Fibroblast of pulmonary artery (primary cell): ENCODE measurements at regions not wholly inside any gene's neighbourhood (a gene's known extent, or its start where the extent isn't known, plus 50 kb on each side); places are given as distances from the start of the nearest gene placed in this dataset.

Experiments used
- DNase-seq: peaks from one replicate; pipeline ENCODE4 v3.0.0-alpha.2; 2010; ENCODE audit warnings: low read depth
- H3K4me3 ChIP-seq: replicated peaks from 2 replicates; pipeline ENCODE4 v1.5.1; 2011; ENCODE audit warnings: low read depth, mild to moderate bottlenecking, control low read depth, low read length, moderate library complexity
- CTCF ChIP-seq: IDR thresholded peaks from 2 replicates; pipeline ENCODE4 v1.5.1; 2011; ENCODE audit warnings: mild to moderate bottlenecking, control low read depth, low read length, inconsistent platforms; ENCODE audit errors: missing control alignments

GRCh38 chr6:91094341-91094740 is 507.5 kb upstream of the MAP3K7 start:
- no peak for DNase-seq
- no peak overlapping the region for H3K4me3 ChIP-seq
- TF ChIP-seq CTCF = no peak

GRCh38 chr6:91088976-91089375 is 502.1 kb upstream of the MAP3K7 start:
- no peak for DNase-seq
- TF ChIP-seq CTCF = no peak
- H3K4me3 ChIP-seq = no peak overlapping the region

GRCh38 chr6:91088515-91088914 is 501.6 kb upstream of the MAP3K7 start:
- TF ChIP-seq CTCF = no peak

GRCh38 chr6:91087908-91088307 is 501.0 kb upstream of the MAP3K7 start:
- no peak overlapping the region for H3K4me3 ChIP-seq
- no peak for TF ChIP-seq CTCF
- DNase-seq = no peak

More at GRCh38 chr6:91088515-91088914, 501.6 kb upstream of the MAP3K7 start:
- DNase-seq = no peak
- H3K4me3 ChIP-seq = no peak overlapping the region

GRCh38 chr6:91083211-91083610 is 496.3 kb upstream of the MAP3K7 start:
- DNase-seq = no peak
- H3K4me3 ChIP-seq = no peak overlapping the region
- no peak for TF ChIP-seq CTCF

GRCh38 chr6:91082311-91082832 is 495.5 kb upstream of the MAP3K7 start:
- H3K4me3 ChIP-seq = no peak overlapping the region
- TF ChIP-seq CTCF = no peak
- DNase-seq = peak; percentile 10

GRCh38 chr6:91081452-91082067 is 494.7 kb upstream of the MAP3K7 start:
- peak; percentile 68 for DNase-seq
- no peak overlapping the region for H3K4me3 ChIP-seq
- peak; percentile 68 for TF ChIP-seq CTCF
